IPS-18c (cell line): ENCODE measurements at regions not wholly inside any gene's neighbourhood (a gene's known extent, or its start where the extent isn't known, plus 50 kb on each side); places are given as distances from the start of the nearest gene placed in this dataset.

ENCODE experiments used
- H3K4me3 ChIP-seq: 2 replicates; pipeline ENCODE4 v1.7.0; 2013; ENCODE audit warnings: low read depth, mild to moderate bottlenecking, low read length, moderate library complexity; ENCODE audit not compliant: insufficient read depth
- H3K9me3 ChIP-seq: one replicate; pipeline ENCODE4 v1.6.1; 2013; ENCODE audit warnings: mild to moderate bottlenecking, low read length, moderate library complexity; ENCODE audit not compliant: control insufficient read depth, insufficient read depth

DNA sequence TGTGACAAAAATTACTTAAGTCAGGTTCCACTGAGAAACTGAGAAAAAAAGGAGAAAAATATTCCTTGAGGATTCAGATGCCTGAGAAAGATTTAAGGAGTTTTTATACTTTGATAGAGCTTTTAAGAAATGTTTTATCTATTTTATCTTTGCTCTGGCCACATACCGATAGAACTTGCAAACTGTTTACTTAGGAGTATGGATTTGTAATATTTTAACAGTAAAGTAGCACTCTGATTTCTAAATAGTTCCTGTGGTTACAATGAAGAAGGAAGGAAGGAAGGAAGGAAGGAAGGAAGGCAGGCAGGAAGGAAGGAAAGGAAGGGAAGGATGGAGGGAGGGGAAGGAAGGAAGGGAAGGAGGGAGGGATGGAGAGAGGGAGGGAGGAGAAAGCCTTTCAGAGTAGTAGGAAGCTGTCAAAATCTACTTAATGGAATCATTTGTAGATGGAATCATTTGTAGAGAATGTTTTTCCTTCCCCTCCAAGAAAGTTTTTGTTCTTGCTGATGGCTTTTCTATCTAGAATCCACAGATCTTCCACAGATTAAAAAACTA is 489.0 kb upstream of the ANKRD30A start:
- no peaks in the 10 kb centered on the region for H3K9me3 ChIP-seq
- H3K4me3 ChIP-seq = no peak overlapping the region

DNA sequence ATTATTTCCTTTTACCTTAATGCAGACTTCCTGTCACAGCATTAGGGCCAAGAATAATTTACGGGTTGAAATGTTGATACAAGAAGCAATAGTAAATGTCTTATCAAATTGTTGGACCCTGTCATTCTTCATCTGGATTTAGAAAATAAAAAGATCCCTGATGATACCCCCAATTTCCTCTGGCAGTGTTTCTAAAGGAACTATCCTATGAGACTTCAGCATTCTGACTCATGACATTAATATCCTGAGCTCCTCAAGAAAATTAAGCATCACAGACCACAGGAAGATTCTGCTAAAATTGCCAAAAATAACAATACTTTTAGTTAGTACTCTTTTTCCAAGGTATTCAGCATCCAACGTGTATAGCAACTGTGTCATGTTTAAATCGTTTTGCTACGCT is 490.5 kb upstream of the ANKRD30A start:
- Histone ChIP-seq H3K9me3 (no peaks in the 10 kb centered on the region), H3K4me3 (no peak overlapping the region)

DNA sequence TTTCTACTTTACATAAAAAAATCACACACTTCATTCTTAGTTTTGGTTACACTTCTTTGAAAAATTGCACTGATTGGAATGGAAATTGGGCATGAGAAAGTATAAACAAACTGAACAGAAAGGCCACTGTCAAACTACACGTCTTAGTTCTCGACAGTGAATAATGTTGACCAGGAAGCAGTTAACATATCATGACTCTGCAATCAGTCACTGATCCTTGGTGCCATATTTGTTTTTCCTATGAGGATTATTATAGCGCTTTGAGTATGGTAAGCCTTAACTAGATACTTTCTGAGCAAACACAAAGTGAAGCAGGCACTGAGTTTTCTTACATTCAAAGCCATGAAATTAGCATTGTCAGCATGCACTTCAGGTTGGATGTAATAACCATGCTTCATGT is 495.1 kb upstream of the ANKRD30A start:
- H3K9me3 ChIP-seq = no peaks in the 10 kb centered on the region
- no peak overlapping the region for H3K4me3 ChIP-seq

DNA sequence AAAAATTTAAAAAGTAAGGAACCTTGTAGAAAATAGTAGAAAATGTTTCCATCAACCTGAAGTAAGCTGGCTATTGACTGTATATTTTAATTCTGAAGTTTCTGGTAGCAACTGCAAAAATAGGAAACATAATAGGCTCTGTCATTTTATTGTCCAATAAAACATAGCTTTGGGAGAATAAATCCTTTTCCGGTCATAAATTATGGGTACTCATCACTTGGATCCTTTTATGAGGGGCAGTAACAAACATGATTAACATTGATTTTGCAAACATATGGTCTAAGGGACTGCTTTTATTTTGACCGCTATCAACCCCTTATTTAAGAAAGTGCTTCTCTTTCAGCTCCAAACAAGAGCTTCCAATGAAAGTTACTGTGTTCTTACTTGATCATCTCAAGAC is 495.9 kb upstream of the ANKRD30A start:
- Histone ChIP-seq H3K9me3 (no peaks in the 10 kb centered on the region), H3K4me3 (no peak overlapping the region)

DNA sequence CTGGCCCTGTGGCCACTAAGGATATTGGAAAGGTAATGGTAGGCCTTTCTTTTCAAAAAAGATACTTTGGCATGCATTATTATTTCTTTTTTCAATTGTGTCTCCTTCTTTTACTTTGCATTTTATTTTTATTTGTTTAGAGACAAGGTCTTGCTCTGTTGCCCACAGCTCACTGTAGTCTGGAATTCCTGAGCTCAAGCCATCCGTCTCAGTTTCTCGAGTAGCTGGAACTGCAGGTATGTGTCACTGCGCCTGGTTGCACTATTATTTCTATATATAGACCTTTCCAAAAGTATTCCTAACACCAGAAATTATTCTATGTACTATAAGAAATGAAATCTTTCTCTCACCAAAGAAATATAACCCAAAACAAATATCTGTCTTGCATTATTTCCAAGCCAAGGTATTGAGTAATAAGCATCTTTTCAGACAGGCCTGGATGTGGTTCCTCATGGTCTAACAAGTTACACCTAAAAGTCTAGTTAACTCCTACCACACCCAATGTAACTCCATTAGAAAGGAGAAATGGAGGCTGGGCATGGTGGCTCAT is 500.8 kb upstream of the ANKRD30A start:
- H3K9me3 ChIP-seq = no peaks in the 10 kb centered on the region

DNA sequence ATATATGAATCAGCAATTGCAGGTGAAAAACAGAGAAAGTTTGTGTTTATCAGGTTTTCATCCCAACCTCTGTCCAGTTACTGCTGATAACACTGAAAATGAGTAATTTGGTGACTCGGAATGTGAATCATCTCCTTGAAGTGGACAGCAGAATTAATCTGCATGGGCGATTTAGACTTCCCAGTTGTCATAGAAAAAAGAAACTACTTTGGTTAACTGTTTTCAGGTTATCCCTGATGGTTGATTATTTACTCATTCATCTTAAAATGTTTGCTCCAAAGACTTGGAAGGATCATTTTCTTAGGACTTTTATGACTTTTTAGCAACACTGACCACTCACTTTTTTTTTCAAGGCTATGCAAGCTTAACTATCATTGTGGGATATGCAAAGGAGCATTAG is 504.1 kb upstream of the ANKRD30A start:
- no peaks in the 10 kb centered on the region for H3K9me3 ChIP-seq
- no peak overlapping the region for H3K4me3 ChIP-seq

More for the DNA sequence above, 500.8 kb upstream of the ANKRD30A start:
- H3K4me3 ChIP-seq = no peak overlapping the region

DNA sequence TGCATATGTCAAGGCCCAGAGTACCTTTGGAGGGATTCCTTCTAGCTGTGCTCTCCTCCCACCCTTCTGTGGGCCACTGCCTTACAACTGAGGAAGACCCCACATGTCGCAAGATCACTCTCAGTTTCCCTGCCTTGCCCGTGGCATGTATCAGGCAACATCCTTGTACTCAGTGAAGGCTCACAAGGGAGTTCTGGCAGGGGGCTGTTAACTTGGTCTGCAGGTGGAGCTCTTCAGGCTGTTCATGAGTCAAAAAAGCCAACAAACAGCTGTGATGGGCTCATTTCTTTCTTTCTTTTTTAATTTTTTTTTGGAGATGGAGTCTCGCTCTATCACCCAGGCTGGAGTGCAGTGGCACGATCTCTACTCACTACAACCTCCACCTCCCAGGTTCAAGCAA is 513.0 kb upstream of the ANKRD30A start:
- no peak overlapping the region for H3K4me3 ChIP-seq
- no peaks in the 10 kb centered on the region for H3K9me3 ChIP-seq

DNA sequence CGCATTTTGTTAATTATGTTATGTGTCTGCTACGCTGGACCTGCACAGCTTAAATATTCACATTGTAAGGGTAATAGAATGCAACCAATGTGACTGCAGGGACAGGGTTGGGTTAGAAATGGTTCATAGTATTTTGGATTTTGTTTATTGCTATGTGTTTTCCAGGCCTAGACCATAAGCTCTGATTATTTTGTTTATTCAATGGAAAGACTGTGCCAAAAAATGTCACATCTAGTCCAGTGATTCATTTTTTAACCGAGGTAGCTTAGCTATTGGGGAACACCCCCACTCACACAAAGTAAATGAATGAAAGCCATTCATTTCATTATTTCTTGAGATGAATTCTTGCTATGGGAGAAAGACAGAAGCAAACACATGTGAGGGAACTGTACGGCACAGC is 516.5 kb upstream of the ANKRD30A start:
- H3K4me3 ChIP-seq = no peak overlapping the region
- no peaks in the 10 kb centered on the region for H3K9me3 ChIP-seq

DNA sequence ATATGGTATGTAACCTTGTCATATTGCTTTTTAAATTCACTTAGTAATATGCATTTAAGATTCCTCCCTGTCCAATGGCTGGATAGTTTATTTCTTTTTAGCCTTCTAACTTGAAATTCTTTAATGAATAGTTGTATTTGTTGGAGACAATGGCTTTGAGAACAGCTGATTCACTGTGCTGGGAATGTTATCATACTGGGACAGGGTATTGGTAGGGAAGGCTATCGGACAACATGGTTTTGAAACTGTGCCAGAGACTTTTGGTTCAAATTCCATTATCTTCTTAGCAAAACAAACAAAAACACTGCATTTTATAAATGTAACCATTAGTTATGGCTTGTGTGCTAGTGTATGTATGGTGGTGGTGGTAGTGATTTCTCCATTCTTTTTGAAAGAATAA is 517.1 kb upstream of the ANKRD30A start:
- H3K4me3 ChIP-seq = no peak overlapping the region
- H3K9me3 ChIP-seq = no peaks in the 10 kb centered on the region

DNA sequence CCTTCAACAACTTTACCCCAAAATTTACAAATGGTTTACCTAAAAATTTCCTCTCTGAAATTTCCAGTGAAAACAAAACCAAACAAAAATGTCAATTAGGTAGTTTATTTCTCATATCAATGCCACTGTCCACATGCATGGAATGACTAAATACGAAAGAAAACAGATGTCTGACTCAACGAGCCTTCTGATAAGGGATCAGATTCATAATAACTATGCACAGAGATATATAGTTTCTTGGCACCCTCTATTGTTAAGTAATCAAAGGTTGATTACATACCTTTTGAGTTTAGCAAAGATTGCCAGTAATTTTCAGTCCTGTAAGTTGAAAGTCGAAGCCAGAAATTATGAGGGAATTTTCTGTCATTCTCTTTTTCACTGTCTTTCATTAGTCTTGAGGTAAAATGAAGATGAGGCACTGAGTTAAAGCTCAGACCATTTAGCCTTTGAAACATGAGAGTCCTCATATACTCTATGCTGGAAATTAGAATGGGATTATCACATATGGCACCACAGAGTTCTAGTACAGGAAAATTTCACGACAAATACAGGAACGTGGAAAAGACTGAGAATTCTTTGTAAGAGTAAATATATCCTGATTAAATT is 519.1 kb upstream of the ANKRD30A start:
- Histone ChIP-seq H3K4me3 (no peak overlapping the region), H3K9me3 (no peaks in the 10 kb centered on the region)

DNA sequence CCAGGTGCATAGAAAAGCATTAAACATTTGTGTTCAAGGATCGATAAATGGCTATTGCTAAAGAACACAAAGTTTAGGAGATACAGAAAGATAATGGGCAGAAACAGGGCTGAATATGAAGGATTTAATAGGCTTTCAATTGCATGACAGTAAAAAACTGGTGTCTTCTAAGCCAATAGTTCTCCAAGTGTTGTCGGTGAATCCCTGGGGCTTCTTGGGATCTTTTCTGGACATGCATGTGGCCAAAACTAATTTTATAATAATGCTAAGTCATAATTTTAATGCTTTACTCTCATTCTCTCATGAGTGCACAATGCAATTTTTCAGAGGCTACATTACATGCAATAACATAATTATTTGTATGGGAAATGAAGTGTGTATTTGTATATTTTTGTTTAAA is 521.1 kb upstream of the ANKRD30A start:
- H3K9me3 ChIP-seq = no peaks in the 10 kb centered on the region
- H3K4me3 ChIP-seq = no peak overlapping the region

DNA sequence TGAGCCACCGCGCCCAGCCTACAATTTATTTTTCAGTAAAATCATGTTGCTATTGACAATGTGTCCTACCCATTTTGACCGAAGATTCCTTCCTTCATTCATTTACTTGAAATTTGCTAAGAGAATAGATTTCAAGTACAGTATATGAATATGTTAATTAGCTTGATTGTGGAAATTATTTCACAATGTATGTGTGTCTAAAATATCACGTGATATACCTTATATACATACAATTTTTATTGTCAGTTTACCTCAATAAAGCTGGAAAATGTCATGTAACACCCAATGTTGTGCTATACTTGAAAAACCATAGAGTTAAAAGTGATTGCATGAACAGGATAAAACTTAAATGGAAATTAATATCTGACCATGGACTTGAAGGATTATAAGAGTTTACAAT is 521.7 kb upstream of the ANKRD30A start:
- Histone ChIP-seq H3K9me3 (no peaks in the 10 kb centered on the region), H3K4me3 (no peak overlapping the region)

DNA sequence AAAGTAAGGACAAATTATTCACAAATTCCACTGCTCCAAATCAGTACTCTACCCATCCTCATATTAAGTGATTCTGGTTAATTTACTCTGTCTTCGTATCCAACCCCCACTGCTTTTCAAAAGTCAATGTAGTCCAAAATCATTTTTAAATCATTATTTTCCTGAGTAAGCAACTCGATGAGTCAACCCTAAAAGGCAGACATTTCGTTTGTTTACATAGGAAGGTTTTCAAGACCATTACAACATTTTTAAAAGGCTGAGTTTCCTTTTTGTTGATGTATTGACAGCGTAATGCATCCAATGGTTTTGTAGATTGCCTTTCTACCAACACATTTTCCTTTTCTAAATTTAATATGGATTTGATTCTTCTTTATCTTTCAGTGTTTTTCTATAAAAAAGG is 523.0 kb upstream of the ANKRD30A start:
- Histone ChIP-seq H3K4me3 (no peak overlapping the region), H3K9me3 (no peaks in the 10 kb centered on the region)

DNA sequence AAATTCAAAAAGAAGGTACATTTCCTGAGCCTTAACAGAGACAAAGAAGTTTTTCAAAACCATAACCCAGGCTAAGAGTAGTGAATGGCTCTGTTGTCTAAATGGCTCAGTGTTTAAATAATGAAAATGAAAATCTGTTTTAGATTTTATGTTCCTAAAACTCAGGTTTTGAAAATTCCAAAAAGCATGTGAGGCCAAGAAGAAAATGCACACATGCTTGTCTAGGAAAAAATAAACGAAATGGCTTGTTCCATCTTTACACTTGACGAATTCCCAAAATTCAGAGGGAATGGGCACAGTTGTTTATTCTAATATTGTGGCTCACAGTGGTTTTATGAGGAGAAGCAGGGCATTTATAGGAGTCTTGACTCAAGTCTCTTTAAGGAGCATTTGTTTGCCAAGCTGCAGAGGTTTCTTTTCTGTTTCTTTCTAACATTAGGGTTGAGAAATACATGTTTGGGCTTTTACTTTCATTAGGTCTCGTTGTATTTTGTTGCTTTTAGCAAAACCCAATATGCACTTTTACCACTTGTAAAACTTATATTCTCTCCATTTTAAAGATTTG is 527.6 kb upstream of the ANKRD30A start:
- Histone ChIP-seq H3K4me3 (no peak overlapping the region), H3K9me3 (no peaks in the 10 kb centered on the region)

DNA sequence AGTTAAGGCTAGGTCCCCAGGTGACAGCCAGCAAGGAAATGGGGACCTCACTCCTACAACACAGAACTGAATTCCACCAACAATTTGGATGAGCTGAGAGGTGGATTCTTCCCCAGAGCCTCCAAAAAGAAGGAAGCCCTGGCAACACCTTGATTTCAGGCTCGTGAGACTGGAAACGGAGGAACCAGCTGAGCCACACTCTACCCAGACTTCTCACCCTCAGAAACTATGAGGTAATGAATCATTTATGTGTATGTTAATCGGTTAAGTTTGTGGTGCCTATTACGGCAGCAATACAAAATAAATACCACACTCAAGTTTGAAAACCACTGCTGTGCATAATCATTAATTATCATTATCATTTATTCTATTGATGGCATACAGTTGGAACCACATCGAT is 532.4 kb upstream of the ANKRD30A start:
- Histone ChIP-seq H3K4me3 (no peak overlapping the region), H3K9me3 (peaks cover 2% of the 10 kb centered on the region)

DNA sequence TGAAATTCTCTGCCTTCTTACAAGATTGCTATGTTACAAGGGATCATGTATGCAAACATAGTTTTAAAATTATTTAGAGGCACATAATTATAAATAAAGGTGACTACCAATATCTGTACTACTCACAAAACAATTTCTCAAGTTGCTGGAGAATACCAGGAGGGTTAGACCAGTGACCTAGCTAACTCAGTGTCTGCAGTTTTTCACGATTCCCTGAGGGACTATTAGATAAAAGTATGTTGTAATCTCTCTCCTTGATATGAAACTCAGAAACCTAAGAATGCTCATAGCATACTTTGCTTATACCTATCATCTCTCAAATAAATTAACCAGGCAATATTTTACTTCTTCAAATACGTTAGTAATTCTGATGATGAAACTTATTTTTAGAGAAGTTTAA is 534.0 kb upstream of the ANKRD30A start:
- Histone ChIP-seq H3K4me3 (no peak overlapping the region), H3K9me3 (peaks cover 2% of the 10 kb centered on the region)

DNA sequence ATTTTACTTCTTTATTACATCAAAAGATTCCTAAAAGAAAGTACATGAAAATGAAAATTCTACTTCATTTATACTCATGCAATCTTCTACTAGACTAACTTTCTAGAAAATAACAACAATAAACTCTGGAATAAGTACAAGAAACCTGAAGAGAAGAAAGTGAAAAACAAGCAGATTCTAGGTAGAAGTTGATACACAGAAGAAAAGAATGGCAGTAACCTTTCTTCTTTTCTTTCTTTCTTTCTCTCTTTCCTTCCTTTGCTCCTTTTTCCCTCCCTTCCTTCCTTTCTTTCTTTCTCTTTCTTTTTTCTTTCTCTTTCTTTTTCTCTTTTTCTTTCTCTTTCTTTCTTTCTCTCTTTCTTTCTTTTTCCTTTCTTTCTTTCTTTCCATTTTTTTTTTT is 541.7 kb upstream of the ANKRD30A start:
- no peak overlapping the region for H3K4me3 ChIP-seq
- H3K9me3 ChIP-seq = no peaks in the 10 kb centered on the region

DNA sequence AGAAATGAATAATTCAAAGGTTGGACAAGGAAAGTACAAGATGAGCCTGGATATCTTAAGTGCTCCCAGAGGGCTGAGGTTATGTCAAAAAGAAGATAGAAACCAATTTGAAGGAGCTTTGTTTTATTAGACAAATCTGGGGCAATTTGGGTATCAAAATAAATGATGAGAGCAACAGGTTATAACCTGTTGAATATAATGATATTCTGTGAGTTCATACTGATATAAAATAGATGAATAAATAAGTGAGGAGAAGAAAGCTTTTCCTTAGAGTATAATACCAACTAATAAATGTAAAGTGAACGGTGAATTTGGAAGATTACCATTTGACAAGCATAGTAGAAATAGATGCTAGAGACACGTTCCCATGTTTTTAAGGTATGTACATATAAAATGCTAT is 544.2 kb upstream of the ANKRD30A start:
- H3K4me3 ChIP-seq = no peak overlapping the region

DNA sequence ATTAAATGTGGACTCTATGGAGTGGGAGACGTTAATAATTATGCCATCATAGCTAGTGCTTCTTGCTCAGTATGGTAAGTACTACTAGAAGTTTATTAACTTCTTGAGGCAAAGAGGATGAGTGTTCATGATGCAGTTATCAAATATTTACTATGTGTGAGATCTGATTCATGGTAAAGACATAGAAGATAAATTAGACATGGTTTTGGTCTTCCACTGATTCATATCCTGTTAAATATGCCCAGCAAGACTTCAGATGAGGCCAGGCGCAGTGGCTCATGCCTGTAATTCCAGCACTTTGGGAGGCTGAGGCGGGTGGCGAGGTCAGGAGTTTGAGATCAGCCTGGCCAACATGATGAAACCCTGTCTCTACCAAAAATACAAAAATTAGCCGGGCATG is 547.1 kb upstream of the ANKRD30A start:
- Histone ChIP-seq H3K9me3 (no peaks in the 10 kb centered on the region), H3K4me3 (no peak overlapping the region)

More for the DNA sequence above, 544.2 kb upstream of the ANKRD30A start:
- no peaks in the 10 kb centered on the region for H3K9me3 ChIP-seq
